Fibroblast of mammary gland (primary cell): ENCODE measurements at regions not wholly inside any gene's neighbourhood (a gene's known extent, or its start where the extent isn't known, plus 50 kb on each side); places are given as distances from the start of the nearest gene placed in this dataset.

Experiments
- DNase-seq: peaks from one replicate; pipeline ENCODE4 v3.0.0-alpha.2; 2010; ENCODE audit warnings: low read depth
- H3K4me3 ChIP-seq: 2 replicates; pipeline ENCODE4 v1.5.1; 2011; ENCODE audit warnings: low read depth, mild to moderate bottlenecking, low read length, moderate library complexity; ENCODE audit not compliant: control insufficient read depth
- CTCF ChIP-seq: conservative IDR thresholded peaks from 2 replicates; pipeline ENCODE4 v1.5.1; 2011; ENCODE audit warnings: low read depth, low read length, inconsistent platforms; ENCODE audit not compliant: control insufficient read depth, insufficient read depth

GRCh38 chr1:112800289-112800688, 85.2 kb upstream of the PPM1J start:
- no peak for DNase-seq
- no peak overlapping the region for H3K4me3 ChIP-seq
- TF ChIP-seq CTCF, result no peak

- TF ChIP-seq CTCF, result no peak
- no peak overlapping the region for H3K4me3 ChIP-seq
- DNase-seq, result no peak
Observed at GRCh38 chr1:112798292-112798691, 83.2 kb upstream of the PPM1J start.

GRCh38 chr1:112797224-112797623, 82.1 kb upstream of the PPM1J start:
- no peak overlapping the region for H3K4me3 ChIP-seq
- no peak for TF ChIP-seq CTCF
- no peak for DNase-seq

GRCh38 chr1:112794654-112795239, 79.6 kb upstream of the PPM1J start:
- TF ChIP-seq CTCF, result no peak
- no peak overlapping the region for H3K4me3 ChIP-seq
- DNase-seq, result no peak

GRCh38 chr1:112793631-112794565, 78.8 kb upstream of the PPM1J start:
- no peak for TF ChIP-seq CTCF
- no peak for DNase-seq
- no peak overlapping the region for H3K4me3 ChIP-seq

- no peak for DNase-seq
- TF ChIP-seq CTCF, result no peak
- no peak overlapping the region for H3K4me3 ChIP-seq
Observed at GRCh38 chr1:112791723-112792104, 76.6 kb upstream of the PPM1J start.
